NCI-H2227 treated with DMSO at 0.1 percent for 48 hours (cell line): ENCODE measurements at regions not wholly inside any gene's neighbourhood (a gene's known extent, or its start where the extent isn't known, plus 50 kb on each side); places are given as distances from the start of the nearest gene placed in this dataset.

Experiments used
- DNase-seq: peaks from one replicate; lab custom pipeline; 2025; lab: John Stamatoyannopoulos, UW

- DNase-seq: no peak
Measured at GRCh38 chr2:21633015-21633414, 509.2 kb downstream of the TDRD15 start.

- DNase-seq: peak; percentile 43
Measured at GRCh38 chr2:21633466-21633865, 509.7 kb downstream of the TDRD15 start.

- DNase-seq: no peak
Measured at GRCh38 chr2:21633911-21634310, 510.1 kb downstream of the TDRD15 start.

GRCh38 chr2:21640046-21640445 lies 516.3 kb downstream of the TDRD15 start:
- no peak for DNase-seq

- no peak for DNase-seq
Measured at GRCh38 chr2:21642647-21643046, 518.9 kb downstream of the TDRD15 start.

- peak; percentile 29 for DNase-seq
Measured at GRCh38 chr2:21643180-21643579, 519.4 kb downstream of the TDRD15 start.

- no peak for DNase-seq
Measured at GRCh38 chr2:21644266-21644665, 520.5 kb downstream of the TDRD15 start.

- DNase-seq: no peak
Measured at GRCh38 chr2:21646345-21646744, 522.6 kb downstream of the TDRD15 start.

GRCh38 chr2:21650569-21650968 lies 526.8 kb downstream of the TDRD15 start:
- DNase-seq: no peak

GRCh38 chr2:21655136-21655535 lies 531.4 kb downstream of the TDRD15 start:
- no peak for DNase-seq

GRCh38 chr2:21656330-21657075 lies 532.7 kb downstream of the TDRD15 start:
- DNase-seq: no peak

GRCh38 chr2:21657445-21657844 lies 533.7 kb downstream of the TDRD15 start:
- DNase-seq: no peak

GRCh38 chr2:21658269-21658668 lies 534.5 kb downstream of the TDRD15 start:
- DNase-seq: no peak

- DNase-seq: no peak
Measured at GRCh38 chr2:21658907-21659477, 535.2 kb downstream of the TDRD15 start.

- no peak for DNase-seq
Measured at GRCh38 chr2:21664083-21664482, 540.3 kb downstream of the TDRD15 start.

- DNase-seq: no peak
Measured at GRCh38 chr2:21667638-21668037, 543.9 kb downstream of the TDRD15 start.

GRCh38 chr2:21668078-21668710 lies 544.4 kb downstream of the TDRD15 start:
- no peak for DNase-seq

GRCh38 chr2:21676041-21676440 lies 552.3 kb downstream of the TDRD15 start:
- DNase-seq: no peak

GRCh38 chr2:21676676-21677075 lies 552.9 kb downstream of the TDRD15 start:
- no peak for DNase-seq

- DNase-seq: no peak
Measured at GRCh38 chr2:21683838-21684237, 560.1 kb downstream of the TDRD15 start.

GRCh38 chr2:21687589-21687988 lies 563.8 kb downstream of the TDRD15 start:
- DNase-seq: no peak

GRCh38 chr2:21690005-21690404 lies 566.2 kb downstream of the TDRD15 start:
- no peak for DNase-seq

GRCh38 chr2:21693081-21693480 lies 569.3 kb downstream of the TDRD15 start:
- DNase-seq: no peak
